ENCODE measurements at regions not wholly inside any gene's neighbourhood (a gene's known extent, or its start where the extent isn't known, plus 50 kb on each side); places are given as distances from the start of the nearest gene placed in this dataset.
A peak's percentile ranks its signal among the peaks of the same experiment; 100 is the strongest.

GRCh38 chr10:50937230-50937907, 51.9 kb upstream of the A1CF start:
- no peak for DNase-seq
- H3K9ac ChIP-seq (ENCODE audit: extremely low read depth, insufficient read length, low read length) = no peak overlapping the region
- no peak overlapping the region for H3K27ac ChIP-seq (ENCODE audit: insufficient read length, low read depth, low read length)
- no peak overlapping the region for H3K14ac ChIP-seq (ENCODE audit: insufficient read depth, low read length)
- H3K4me2 ChIP-seq (ENCODE audit: insufficient read depth, insufficient read length, low read length) = no peak overlapping the region
- H3K56ac ChIP-seq (ENCODE audit: insufficient read length, low read depth, low read length) = no peak overlapping the region
- Mint-ChIP-seq H3K27me3 (ENCODE audit: low read depth) (peaks cover 2% of the 10 kb centered on the region), H3K27ac (no peak overlapping the region), H3K9me3 (no peaks in the 10 kb centered on the region), H3K4me1 (peaks cover 0 to 2% of the 10 kb centered on the region in 2 experiments; a peak in 1 of 4 replicates), H3K4me3 (no peak overlapping the region), H3K36me3 (ENCODE audit: insufficient read depth in 1 of 3, low read depth in 3 of 3) (no peaks in the 10 kb centered on the region)
- H2BK5ac ChIP-seq (ENCODE audit: insufficient read length, low read length) = no peak overlapping the region
- no peak overlapping the region for H2BK12ac ChIP-seq (ENCODE audit: insufficient read length, low read depth, low read length)
- H3K79me2 ChIP-seq (ENCODE audit: insufficient read depth, low read length) = no peaks in the 10 kb centered on the region
- no CpG with 5 or more reads among the region's 4 CpGs for WGBS (ENCODE audit: extremely low coverage, insufficient read length, low lambda C conversion rate)
- H2AK5ac ChIP-seq (ENCODE audit: insufficient read length, low read length) = no peak overlapping the region
- no peaks in the 10 kb centered on the region for H3K9me3 ChIP-seq (ENCODE audit: control insufficient read depth, low read depth, low read length)
- H3K27me3 ChIP-seq (ENCODE audit: insufficient read depth, low read length) = no peaks in the 10 kb centered on the region
- H2BK120ac ChIP-seq (ENCODE audit: low read depth, low read length, poor library complexity, severe bottlenecking) = no peak overlapping the region
- no peak overlapping the region for H2BK20ac ChIP-seq (ENCODE audit: low read depth, low read length, poor library complexity, severe bottlenecking)
- no peaks in the 10 kb centered on the region for H3K79me1 ChIP-seq (ENCODE audit: insufficient read depth, low read depth, low read length, poor library complexity, severe bottlenecking)
- H2BK15ac ChIP-seq (ENCODE audit: low read depth, low read length) = no peak overlapping the region
- TF ChIP-seq CTCF (conservative IDR thresholded peaks at IDR 0.05) = peak; percentile 68
- no peak overlapping the region for H3K23ac ChIP-seq (ENCODE audit: insufficient read length, low read depth, low read length)
- H2AFZ ChIP-seq (ENCODE audit: low read length) = no peak overlapping the region
- H4K5ac ChIP-seq (ENCODE audit: insufficient read length, low read depth, low read length) = no peak overlapping the region
- H3T11ph ChIP-seq (ENCODE audit: low read length) = no peak overlapping the region
- no peak overlapping the region for H3K4ac ChIP-seq (ENCODE audit: low read depth, low read length)
- H3K23me2 ChIP-seq (ENCODE audit: insufficient read length, low read depth, low read length, poor library complexity, severe bottlenecking) = no peaks in the 10 kb centered on the region
- no peak overlapping the region for H3K18ac ChIP-seq (ENCODE audit: insufficient read length, low read depth, low read length)
- H4K91ac ChIP-seq (ENCODE audit: insufficient read length, low read depth, low read length) = no peak overlapping the region
- no peaks in the 10 kb centered on the region for H3K4me1 ChIP-seq (ENCODE audit: insufficient read depth, low read length)
- H4K20me1 ChIP-seq (ENCODE audit: control insufficient read depth, insufficient read depth, insufficient read length) = no peaks in the 10 kb centered on the region
- no peak overlapping the region for H4K8ac ChIP-seq (replicated peaks; ENCODE audit: insufficient read length, low read depth, low read length)

All from H9 (cell line).